ENCODE measurements at regions not wholly inside any gene's neighbourhood (a gene's known extent, or its start where the extent isn't known, plus 50 kb on each side); places are given as distances from the start of the nearest gene placed in this dataset.
"Not testable (repeated sequence)": the region's sequence is repeated elsewhere in the genome, so short reads cannot be mapped to it uniquely, and the experiment has no call there.

DNA sequence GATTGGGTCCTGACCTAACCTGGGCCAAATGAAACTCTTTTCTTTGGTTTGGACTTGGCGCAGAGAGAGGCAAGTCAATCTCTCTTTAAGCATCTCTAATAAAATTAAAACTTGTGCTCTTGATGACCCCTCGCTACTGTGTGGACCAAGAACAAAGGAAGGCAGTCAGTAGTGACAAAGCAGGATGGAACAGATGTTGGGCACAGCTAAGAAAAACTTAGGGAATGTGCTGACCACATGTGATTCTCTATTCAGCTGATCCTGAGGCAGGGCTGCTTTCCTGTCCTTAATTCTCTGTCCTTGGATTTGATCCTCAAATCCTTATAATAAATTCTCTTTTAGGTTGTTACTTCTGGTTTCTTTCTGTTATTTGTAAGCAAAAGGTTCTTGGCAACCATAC, 259.9 kb downstream of the ZIC1 start:
- no peak for DNase-seq (ENCODE audit: low read depth in 2 of 3, low spot score in 1 of 3)

DNA sequence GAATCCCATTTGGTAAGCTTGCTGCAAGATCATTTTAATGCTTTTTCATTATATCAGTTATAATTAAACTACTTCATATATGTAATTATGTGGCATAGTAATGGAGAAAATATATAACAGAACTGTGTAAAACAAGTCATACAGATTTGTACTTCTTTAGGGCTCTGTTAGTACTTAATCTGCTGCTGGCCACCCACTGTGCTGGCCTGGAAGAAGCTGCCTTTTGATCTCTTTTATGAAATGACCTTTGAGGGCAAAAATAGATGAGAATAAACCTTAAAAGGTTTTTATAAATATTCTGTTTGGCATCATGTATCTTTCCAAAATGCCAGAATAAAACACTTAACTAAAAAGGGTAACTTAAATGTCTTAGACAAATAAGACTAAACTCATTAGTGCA, 262.9 kb downstream of the ZIC1 start:
- DNase-seq (ENCODE audit: low read depth in 2 of 3, low spot score in 1 of 3), result no peak

DNA sequence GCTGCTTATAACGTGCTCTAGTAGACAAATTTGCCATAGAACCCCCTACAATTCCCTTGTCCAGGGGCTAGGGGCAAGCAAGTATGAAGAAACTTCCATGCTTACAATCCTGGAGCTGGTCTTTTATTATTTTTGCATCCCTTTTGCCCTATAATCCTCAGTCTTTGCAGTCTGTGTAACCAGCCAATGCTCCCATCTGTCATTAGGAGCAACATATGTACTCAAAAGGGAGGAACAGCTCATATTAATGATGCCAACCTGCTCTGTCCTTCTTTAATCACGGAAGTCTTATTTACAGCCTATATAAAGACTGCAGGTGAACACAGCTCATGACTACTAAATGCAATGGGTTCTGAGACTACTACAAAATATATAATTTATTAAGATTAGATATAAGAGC, 263.3 kb downstream of the ZIC1 start:
- DNase-seq (ENCODE audit: low read depth in 2 of 3, low spot score in 1 of 3), result no peak

DNA sequence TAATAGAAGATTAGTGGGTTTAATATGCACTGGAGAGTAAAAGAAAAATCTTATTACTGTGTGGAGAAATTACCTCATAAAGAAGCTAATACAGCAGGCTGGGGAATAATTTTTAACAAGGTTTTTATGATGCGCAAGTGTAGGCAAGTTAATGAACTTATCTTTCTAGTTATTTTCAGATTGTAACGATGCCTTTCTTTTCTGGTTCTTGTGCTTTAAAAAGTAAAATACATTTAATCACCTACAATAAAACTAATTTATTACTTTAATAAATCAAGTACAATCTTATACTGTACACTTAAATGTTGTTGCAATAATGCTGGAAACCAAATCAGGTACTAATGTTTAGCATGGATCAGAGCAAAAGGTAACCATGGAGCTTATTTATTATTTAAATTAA, 266.6 kb downstream of the ZIC1 start:
- DNase-seq (ENCODE audit: low read depth in 2 of 3, low spot score in 1 of 3), result no peak

DNA sequence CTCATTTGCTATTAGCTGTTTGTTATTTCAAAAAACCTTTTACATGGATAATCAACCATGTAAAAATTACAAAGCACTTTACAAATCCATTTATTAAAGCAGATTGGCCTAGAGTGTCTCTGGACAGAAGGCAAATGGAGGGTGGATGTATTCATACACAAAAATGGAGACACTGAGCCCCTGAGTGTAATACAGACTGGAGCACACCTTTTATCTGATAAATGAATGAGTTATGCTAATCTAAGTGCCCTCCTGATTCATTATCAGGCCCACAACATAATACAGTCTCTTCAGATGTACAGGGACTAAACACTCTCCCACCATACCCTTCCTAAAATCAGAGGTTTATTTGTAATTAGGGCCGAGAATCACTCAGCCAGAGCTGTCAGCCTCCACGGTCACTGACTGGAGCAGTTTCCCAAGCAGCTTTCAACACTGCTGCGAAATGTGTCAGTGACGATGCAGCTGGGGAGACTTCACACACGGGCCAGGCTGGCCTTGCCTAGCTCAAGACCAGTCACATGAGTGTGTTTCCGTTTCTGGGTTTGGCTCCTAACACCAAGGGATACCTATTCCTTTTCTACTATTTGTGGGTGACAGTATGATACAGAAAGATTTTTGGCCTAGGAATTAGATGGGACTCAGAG, 271.8 kb downstream of the ZIC1 start:
- no peak for DNase-seq (ENCODE audit: low read depth in 2 of 3, low spot score in 1 of 3)

DNA sequence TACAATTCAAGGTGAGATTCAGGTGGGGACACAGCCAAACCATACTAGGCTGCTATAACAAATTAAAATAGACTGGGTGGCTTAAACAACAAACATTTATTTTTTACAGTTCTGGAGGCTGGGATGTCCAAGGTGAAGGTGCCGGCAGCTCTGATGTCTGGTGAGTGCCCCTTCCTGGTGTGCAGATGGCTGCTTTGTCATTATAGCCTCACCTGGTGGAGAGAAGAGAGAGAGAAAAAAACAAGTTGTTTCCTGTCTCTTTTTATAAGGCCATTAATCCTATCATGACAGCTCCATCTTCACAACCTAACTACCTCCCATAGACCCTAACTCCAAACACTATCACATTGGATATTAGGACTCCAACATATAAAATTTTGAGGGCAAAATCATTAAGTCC, 279.7 kb downstream of the ZIC1 start:
- DNase-seq (ENCODE audit: low read depth in 2 of 3, low spot score in 1 of 3), result no peak

DNA sequence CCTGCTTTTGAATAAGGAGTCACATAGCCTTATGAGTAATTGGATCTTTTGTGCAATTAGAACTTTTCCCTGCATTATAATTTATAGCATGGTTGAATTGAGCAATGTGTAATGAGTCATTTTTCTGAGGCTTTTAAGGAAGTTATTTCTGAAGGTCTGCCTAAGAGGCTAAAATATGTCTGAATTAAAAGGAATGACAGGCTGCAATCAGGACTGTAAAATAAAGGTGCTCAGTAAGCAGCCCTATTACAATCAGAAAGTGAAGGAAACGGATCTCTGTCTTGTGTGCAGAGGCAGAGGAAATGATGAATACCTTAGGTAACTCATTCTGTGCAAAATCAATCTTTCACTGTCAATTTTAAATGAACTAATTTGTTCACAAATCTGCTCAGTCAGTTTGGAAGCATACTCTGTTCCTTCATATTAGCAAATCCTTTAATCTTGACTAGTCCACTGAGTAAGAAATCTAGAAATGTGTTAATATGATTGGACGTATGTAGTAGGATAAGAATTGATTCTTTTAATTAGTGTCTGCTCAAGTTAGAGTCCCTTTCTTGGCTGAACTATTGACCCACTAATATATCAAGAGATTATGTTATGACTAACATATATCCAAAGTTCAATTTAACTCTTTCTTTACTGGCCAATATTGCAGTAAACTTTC, 290.1 kb downstream of the ZIC1 start:
- DNase-seq (ENCODE audit: low read depth in 2 of 3, low spot score in 1 of 3), result no peak

DNA sequence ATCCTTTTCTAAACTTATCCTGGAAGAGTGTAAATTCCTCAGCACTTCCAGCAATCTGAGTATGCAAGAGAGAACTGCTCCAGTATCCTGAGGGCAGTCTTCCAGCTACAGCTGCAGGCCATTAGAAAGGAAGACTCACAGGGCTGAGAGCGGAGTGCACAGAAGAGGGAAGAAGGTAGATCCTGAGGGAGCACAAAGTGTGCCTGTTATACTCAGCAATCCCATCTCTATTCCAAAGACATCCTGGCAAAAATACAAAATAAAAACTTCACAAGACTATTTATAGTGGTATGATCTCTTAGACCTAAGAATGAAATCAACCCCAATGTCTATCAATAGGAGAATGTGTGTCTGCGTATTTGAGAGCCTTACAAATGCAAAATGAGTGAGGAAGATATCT, 292.0 kb downstream of the ZIC1 start:
- DNase-seq (ENCODE audit: low read depth in 2 of 3, low spot score in 1 of 3), result no peak

DNA sequence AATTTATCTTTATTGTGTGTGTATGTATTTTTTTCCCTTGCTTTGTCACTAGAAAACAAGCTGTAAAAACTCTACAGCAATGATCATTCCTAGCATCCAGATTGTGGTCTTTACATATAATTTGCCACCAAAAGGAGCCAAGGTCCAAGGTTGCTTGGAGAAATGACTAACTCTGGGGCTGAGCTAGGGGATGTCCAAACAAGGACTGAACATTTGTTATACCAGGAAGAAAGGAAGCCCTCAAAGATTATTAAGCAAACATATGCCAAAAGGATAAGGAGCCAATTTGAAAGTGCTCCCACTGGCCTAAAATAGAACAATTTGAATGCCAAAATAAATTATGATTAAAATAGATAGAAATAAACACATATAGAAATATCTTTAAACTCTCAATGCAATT, 293.3 kb downstream of the ZIC1 start:
- no peak for DNase-seq (ENCODE audit: low read depth in 2 of 3, low spot score in 1 of 3)

DNA sequence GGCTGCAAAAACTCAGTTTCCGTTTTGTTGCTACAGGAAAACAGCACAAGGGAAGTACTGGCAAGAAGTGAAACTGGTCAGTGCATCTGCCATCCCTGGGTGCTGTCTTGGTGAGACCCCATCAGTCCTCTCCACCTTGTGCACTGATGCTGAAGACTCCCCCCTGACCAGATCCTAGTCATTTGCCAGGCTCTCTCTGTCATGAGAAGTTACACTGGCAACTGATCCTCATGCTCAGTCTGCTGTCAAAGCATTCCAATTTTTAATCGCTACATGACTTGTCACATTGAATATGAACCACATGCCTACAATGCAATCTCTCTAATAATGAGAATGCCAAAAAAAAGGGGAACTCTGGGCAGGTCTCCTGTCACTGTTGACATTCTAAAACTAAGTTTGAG, 296.5 kb downstream of the ZIC1 start:
- no peak for DNase-seq (ENCODE audit: low read depth in 2 of 3, low spot score in 1 of 3)

DNA sequence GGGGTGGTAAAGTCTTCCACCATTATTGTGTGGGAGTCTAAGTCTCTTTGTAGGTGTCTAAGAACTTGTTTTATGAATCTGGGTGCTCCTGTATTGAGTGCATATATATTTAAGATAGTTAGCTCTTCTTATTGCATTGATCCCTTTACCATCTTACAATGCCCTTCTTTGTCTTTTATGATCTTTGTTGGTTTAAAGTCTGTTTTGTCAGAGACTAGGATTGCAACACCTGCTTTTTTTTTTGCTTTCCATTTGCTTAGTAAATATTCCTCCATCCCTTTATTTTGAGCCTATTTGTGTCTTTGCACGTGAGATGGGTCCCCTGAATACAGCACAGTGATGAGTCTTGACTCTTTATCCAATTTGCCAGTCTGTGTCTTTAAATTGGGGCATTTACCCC, 301.6 kb downstream of the ZIC1 start:
- DNase-seq (ENCODE audit: low read depth in 2 of 3, low spot score in 1 of 3), result not testable (repeated sequence)

DNA sequence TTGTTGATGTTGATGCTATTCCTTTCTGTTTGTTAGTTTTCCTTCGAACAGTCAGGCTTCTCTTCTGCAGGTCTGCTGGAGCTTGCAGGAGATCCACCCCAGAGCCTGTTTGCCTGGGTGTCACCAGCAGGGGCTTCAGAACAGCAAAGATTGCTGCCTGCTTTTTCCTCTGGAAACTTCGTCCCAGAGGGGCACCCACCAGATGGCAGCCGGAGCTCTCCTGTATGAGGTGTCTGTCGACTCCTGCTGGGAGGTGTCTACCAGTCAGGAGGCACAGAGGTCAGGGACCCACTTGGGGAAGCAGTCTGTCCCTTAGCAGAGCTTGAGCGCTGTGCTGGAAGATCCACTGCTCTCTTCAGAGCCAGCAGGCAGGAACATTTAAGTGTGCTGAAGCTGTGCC, 303.2 kb downstream of the ZIC1 start:
- no peak for DNase-seq (ENCODE audit: low read depth in 2 of 3, low spot score in 1 of 3)

DNA sequence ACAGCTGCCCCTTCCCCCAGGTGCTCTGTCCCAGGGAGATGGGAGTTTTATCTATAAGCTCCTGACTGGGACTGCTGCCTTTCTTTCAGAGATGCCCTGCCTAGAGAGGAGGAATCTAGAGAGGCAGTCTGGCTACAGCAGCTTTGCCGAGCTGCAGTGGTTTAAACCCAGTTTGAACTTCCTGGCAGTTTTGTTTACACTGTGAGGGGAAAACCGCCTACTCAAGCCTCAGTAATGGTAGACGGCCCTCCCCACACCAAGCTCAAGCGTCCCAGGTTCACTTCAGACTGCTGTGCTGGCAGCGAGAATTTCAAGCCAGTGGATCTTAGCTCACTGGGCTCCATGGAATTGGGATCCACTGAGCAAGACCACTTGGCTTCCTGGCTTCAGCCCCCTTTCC, 303.6 kb downstream of the ZIC1 start:
- not testable (repeated sequence) for DNase-seq (ENCODE audit: low read depth in 2 of 3, low spot score in 1 of 3)

DNA sequence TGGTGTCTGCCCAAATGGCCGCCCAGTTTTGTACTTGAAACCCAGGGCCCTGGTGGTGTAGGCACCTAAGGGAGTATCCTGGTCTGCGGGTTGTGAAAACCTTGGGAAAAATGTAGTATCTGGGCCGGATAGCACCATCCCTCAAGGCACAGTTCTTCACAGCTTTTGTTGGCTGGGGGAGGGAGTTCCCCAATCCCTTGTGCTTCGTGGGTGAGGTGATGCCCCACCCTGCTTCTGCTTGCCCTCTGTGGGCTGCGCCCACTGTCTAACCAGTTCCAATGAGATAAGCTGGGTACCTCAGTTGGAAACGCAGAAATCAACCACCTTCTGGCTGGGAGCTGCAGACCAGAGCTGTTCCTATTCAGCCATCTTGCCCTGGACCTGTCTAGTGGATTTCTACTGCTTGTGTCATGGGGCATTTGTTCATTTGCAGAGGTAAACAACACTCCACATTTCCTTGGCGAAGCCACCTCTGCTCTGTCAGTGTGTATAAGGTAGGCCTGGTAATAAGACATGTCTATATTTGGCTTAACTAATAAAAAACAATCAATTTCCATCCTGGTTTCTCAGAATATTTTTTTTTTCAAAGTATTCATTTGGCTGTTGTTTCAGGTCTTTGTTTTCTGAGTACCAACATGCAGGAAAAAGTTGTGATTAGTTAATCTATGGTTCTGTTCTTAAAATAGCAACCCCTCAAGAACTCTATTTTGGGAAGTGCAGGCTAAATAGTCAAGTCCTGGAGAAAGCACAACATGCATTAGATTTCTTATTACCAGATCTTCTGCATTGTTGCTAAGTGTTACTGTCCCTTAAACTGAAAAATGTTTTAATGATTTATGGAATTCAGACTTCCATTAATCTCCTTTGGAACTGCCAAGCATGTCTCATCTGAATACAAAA, 304.3 kb downstream of the ZIC1 start:
- no peak for DNase-seq (ENCODE audit: low read depth in 2 of 3, low spot score in 1 of 3)

DNA sequence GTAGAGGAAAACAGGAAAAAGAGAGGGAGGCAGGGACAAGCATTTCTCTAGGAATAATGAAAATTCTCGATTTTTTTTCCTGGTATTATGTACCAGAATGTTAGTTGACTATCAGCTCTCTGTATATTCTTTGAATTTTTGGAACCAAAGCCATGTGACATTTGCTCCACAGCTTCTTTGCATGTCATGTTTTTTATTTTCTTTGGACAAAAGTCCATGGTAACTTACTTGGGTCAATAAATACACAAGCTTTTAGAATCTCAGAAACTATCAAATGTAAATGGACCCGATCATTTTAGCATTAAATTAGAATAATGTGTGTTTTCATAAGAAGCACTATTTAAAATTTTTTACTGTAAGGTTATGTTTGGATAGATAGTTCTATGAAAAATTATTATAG, 320.5 kb downstream of the ZIC1 start:
- no peak for DNase-seq (ENCODE audit: low read depth in 2 of 3, low spot score in 1 of 3)

DNA sequence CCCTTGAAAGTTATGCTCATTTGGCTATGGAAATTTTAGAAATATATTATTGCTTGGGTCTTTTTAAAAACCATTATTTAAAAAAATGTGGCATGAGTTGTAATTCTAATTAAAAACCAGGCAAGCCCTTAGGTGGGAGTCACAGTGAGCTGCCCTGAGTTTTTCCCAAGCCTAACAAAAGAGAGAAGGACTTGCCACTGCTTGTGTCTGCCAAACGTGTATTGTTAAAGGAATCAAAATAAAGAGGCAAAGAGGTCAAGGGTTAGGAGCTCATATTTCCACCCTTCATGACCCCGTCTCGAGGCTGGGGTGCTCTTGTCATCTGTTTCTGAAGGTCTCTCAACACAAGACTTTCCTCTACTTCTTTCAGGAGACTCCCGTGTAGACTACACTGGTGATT, 321.1 kb downstream of the ZIC1 start:
- DNase-seq (ENCODE audit: low read depth in 2 of 3, low spot score in 1 of 3), result no peak

DNA sequence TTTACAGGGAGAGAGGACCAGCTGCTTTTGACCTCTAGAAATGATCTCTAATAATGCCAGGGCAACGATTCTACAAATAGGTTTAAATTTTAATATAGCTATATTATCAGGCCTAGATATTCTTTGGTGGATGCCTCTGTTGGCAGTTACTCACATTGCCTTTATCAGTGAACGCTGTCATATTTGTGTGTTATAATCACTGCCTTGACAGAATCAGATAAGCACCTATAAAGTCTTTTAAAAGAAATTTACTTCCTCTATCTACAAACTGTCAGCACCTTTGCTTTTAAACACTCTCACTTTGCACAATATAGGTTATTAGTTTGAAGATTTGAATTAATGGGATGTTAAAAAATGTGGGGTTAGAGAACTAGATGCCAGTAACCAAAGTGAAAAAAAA, 324.1 kb downstream of the ZIC1 start:
- no peak for DNase-seq (ENCODE audit: low read depth in 2 of 3, low spot score in 1 of 3)

DNA sequence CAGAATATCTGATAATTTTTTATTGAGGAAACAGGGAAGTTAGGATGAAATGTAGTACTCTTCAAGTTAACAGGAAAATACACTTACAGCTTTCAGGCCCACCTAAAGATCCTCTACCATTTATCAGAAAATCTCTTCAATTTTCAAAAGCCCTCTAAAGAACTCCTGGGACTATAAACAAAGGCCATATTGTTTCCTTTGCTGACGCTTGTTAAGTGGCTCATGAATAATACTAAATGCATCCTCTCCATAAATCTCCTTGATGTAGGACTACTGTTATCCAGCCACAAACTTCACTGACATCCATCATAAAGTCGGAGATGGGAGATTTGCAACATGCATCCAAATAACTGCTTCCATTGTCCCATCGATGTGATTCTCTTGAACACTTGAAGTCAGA, 326.5 kb downstream of the ZIC1 start:
- no peak for DNase-seq (ENCODE audit: low read depth in 2 of 3, low spot score in 1 of 3)

DNA sequence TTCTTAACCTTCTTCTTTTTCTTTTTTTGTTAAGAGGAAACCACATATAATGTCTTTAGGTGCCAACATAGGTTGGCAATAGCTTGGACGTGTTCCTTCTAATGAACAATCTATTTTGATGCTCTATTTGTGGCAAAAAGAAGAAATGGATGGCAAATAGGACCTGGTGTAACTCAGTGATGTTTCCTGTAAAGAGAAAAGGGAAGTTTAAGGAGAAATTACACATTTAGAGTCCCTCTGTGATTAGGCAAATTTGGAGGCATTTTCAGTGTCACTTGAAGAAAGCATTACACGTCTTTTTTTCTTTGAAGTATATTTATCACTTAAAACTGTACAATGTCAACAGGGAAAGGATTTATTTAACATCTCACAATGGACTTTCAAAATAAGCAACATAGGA, 327.1 kb downstream of the ZIC1 start:
- DNase-seq (ENCODE audit: low read depth in 2 of 3, low spot score in 1 of 3), result no peak

DNA sequence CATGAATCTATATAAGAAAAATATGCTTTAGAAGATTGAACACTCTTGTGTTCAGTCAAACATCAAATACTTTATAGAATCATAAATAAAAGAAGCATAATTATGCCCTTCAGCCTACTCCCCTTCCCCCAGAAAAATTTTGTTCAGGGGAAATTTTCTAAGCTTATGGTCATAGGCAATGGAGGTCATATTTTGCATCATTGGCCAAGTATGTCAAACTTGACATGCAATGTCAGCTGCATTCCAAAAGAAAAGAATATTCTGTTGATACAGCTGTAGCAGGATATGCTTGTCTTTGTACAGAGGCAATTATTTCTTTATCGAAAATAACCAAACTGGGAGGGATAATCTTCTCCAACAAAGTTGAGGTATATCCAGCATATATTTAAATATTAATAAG, 328.2 kb downstream of the ZIC1 start:
- DNase-seq (ENCODE audit: low read depth in 2 of 3, low spot score in 1 of 3), result no peak

DNA sequence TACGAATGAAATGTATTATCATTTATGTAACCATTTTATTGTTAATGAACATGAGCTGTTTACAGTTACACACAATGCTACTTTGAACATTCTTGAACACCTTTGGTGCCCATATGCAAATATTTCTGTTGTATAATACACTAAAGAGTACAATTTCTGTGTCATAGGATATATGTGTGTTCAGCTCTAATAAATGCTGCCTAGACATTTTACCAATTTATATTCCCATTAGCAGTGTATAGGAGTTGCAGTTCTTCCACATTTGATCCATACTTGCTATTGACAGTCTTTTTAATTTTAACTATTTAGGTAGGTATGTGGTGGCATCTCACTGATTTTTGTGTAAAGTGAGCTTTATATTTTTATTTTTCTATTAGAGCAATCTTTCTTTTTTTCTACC, 331.8 kb downstream of the ZIC1 start:
- no peak for DNase-seq (ENCODE audit: low read depth in 2 of 3, low spot score in 1 of 3)

DNA sequence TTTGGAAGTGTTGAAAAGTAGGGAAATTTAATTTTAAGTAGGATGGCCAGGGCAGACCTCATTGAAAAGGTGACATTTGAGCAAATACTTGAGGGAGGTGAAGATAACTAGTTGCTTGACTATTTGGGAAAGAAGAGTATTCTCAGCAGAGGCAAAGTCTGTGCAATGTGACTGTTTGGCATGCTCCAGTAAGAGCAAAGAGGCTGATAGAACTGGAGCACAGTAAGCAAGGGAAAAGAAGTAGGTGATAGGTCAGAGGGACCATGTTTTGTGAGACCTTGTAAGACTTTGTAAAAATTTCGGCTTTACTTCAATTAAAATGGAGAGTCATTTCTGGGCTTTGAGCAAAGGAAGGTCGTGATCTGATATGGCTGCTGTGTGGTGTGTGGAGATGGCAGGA, 335.8 kb downstream of the ZIC1 start:
- DNase-seq (ENCODE audit: low read depth in 2 of 3, low spot score in 1 of 3), result no peak
